ENCODE measurements at regions not wholly inside any gene's neighbourhood (a gene's known extent, or its start where the extent isn't known, plus 50 kb on each side); places are given as distances from the start of the nearest gene placed in this dataset.
"Not testable (repeated sequence)": the region's sequence is repeated elsewhere in the genome, so short reads cannot be mapped to it uniquely, and the experiment has no call there.

GRCh38 chr2:89048138-89049066 is 356.9 kb downstream of the RPIA start:
- H3K36me3 Mint-ChIP-seq (ENCODE audit: low read depth); H3K27me3 Mint-ChIP-seq (ENCODE audit: low read depth); DNase-seq (ENCODE audit: low spot score); H3K9me3 Mint-ChIP-seq (ENCODE audit: low read depth); H3K4me3 Mint-ChIP-seq (ENCODE audit: unreplicated experiment); H3K27ac Mint-ChIP-seq (ENCODE audit: unreplicated experiment); H3K4me1 Mint-ChIP-seq (ENCODE audit: low read depth): not testable (repeated sequence)
- peak; percentile 74 for TF ChIP-seq CTCF (IDR thresholded peaks at IDR 0.05)

- H3K4me3 Mint-ChIP-seq (ENCODE audit: unreplicated experiment); H3K27me3 Mint-ChIP-seq (ENCODE audit: low read depth); DNase-seq (ENCODE audit: low spot score); H3K27ac Mint-ChIP-seq (ENCODE audit: unreplicated experiment); H3K4me1 Mint-ChIP-seq (ENCODE audit: low read depth); H3K36me3 Mint-ChIP-seq (ENCODE audit: low read depth); H3K9me3 Mint-ChIP-seq (ENCODE audit: low read depth): not testable (repeated sequence)
Measured at GRCh38 chr2:89058616-89059015, 367.1 kb downstream of the RPIA start.

- not testable (repeated sequence) for H3K9me3 Mint-ChIP-seq (ENCODE audit: low read depth); H3K36me3 Mint-ChIP-seq (ENCODE audit: low read depth); H3K4me1 Mint-ChIP-seq (ENCODE audit: low read depth); DNase-seq (ENCODE audit: low spot score); H3K27me3 Mint-ChIP-seq (ENCODE audit: low read depth); H3K27ac Mint-ChIP-seq (ENCODE audit: unreplicated experiment); H3K4me3 Mint-ChIP-seq (ENCODE audit: unreplicated experiment)
Measured at GRCh38 chr2:89061174-89061573, 369.7 kb downstream of the RPIA start.

- DNase-seq (ENCODE audit: low spot score); H3K4me3 Mint-ChIP-seq (ENCODE audit: unreplicated experiment); H3K27me3 Mint-ChIP-seq (ENCODE audit: low read depth); H3K4me1 Mint-ChIP-seq (ENCODE audit: low read depth); H3K27ac Mint-ChIP-seq (ENCODE audit: unreplicated experiment); H3K9me3 Mint-ChIP-seq (ENCODE audit: low read depth); H3K36me3 Mint-ChIP-seq (ENCODE audit: low read depth): not testable (repeated sequence)
Measured at GRCh38 chr2:89076771-89077170, 385.3 kb downstream of the RPIA start.

- H3K9me3 Mint-ChIP-seq (ENCODE audit: low read depth); H3K4me1 Mint-ChIP-seq (ENCODE audit: low read depth); H3K36me3 Mint-ChIP-seq (ENCODE audit: low read depth); H3K27me3 Mint-ChIP-seq (ENCODE audit: low read depth); H3K4me3 Mint-ChIP-seq (ENCODE audit: unreplicated experiment); DNase-seq (ENCODE audit: low spot score); H3K27ac Mint-ChIP-seq (ENCODE audit: unreplicated experiment): not testable (repeated sequence)
Measured at GRCh38 chr2:89092911-89093310, 401.4 kb downstream of the RPIA start.

- H3K4me1 Mint-ChIP-seq (ENCODE audit: low read depth); H3K9me3 Mint-ChIP-seq (ENCODE audit: low read depth); H3K27me3 Mint-ChIP-seq (ENCODE audit: low read depth); H3K36me3 Mint-ChIP-seq (ENCODE audit: low read depth); H3K4me3 Mint-ChIP-seq (ENCODE audit: unreplicated experiment); DNase-seq (ENCODE audit: low spot score); H3K27ac Mint-ChIP-seq (ENCODE audit: unreplicated experiment): not testable (repeated sequence)
Measured at GRCh38 chr2:89095060-89095459, 403.6 kb downstream of the RPIA start.

GRCh38 chr2:89102587-89102986 is 411.1 kb downstream of the RPIA start:
- H3K4me3 Mint-ChIP-seq (ENCODE audit: unreplicated experiment); H3K36me3 Mint-ChIP-seq (ENCODE audit: low read depth); H3K27ac Mint-ChIP-seq (ENCODE audit: unreplicated experiment); DNase-seq (ENCODE audit: low spot score); H3K4me1 Mint-ChIP-seq (ENCODE audit: low read depth); H3K27me3 Mint-ChIP-seq (ENCODE audit: low read depth); H3K9me3 Mint-ChIP-seq (ENCODE audit: low read depth): not testable (repeated sequence)

GRCh38 chr2:89106369-89107019 is 415.0 kb downstream of the RPIA start:
- H3K27ac Mint-ChIP-seq (ENCODE audit: unreplicated experiment); H3K4me3 Mint-ChIP-seq (ENCODE audit: unreplicated experiment); H3K27me3 Mint-ChIP-seq (ENCODE audit: low read depth); H3K36me3 Mint-ChIP-seq (ENCODE audit: low read depth); H3K4me1 Mint-ChIP-seq (ENCODE audit: low read depth); H3K9me3 Mint-ChIP-seq (ENCODE audit: low read depth); DNase-seq (ENCODE audit: low spot score): not testable (repeated sequence)

GRCh38 chr2:89112434-89112833 is 421.0 kb downstream of the RPIA start:
- not testable (repeated sequence) for DNase-seq (ENCODE audit: low spot score); H3K27ac Mint-ChIP-seq (ENCODE audit: unreplicated experiment)

GRCh38 chr2:89113286-89113685 is 421.8 kb downstream of the RPIA start:
- H3K27ac Mint-ChIP-seq (ENCODE audit: unreplicated experiment); H3K4me3 Mint-ChIP-seq (ENCODE audit: unreplicated experiment); DNase-seq (ENCODE audit: low spot score); H3K9me3 Mint-ChIP-seq (ENCODE audit: low read depth); H3K36me3 Mint-ChIP-seq (ENCODE audit: low read depth); H3K4me1 Mint-ChIP-seq (ENCODE audit: low read depth); H3K27me3 Mint-ChIP-seq (ENCODE audit: low read depth): not testable (repeated sequence)

More at GRCh38 chr2:89112434-89112833, 421.0 kb downstream of the RPIA start:
- H3K27me3 Mint-ChIP-seq (ENCODE audit: low read depth); H3K4me1 Mint-ChIP-seq (ENCODE audit: low read depth); H3K36me3 Mint-ChIP-seq (ENCODE audit: low read depth); H3K9me3 Mint-ChIP-seq (ENCODE audit: low read depth); H3K4me3 Mint-ChIP-seq (ENCODE audit: unreplicated experiment): not testable (repeated sequence)

- DNase-seq (ENCODE audit: low spot score); H3K27ac Mint-ChIP-seq (ENCODE audit: unreplicated experiment); H3K4me1 Mint-ChIP-seq (ENCODE audit: low read depth); H3K9me3 Mint-ChIP-seq (ENCODE audit: low read depth); H3K36me3 Mint-ChIP-seq (ENCODE audit: low read depth); H3K4me3 Mint-ChIP-seq (ENCODE audit: unreplicated experiment); H3K27me3 Mint-ChIP-seq (ENCODE audit: low read depth): not testable (repeated sequence)
Measured at GRCh38 chr2:89129440-89129839, 438.0 kb downstream of the RPIA start.
